H1 (cell line): ENCODE measurements at regions not wholly inside any gene's neighbourhood (a gene's known extent, or its start where the extent isn't known, plus 50 kb on each side); places are given as distances from the start of the nearest gene placed in this dataset.

ENCODE experiments used
- CTCF ChIA-PET: fragments of 300-600 bp; sonication (Branson Sonifier 250); formaldehyde crosslinking; loops from one replicate; lab custom pipeline; 2021; ENCODE audit not compliant: partially characterized antibody; lab: Charles Lee
- POLR2A ChIA-PET: fragments of 300-600 bp; sonication (Branson Sonifier 250); formaldehyde crosslinking; loops from one replicate; lab custom pipeline; 2021; ENCODE audit warnings: inconsistent platforms; ENCODE audit not compliant: partially characterized antibody; lab: Charles Lee
- DNase-seq, 2 experiments: peaks; one replicate each; pipeline versions ENCODE4 v3.0.0 to v3.0.0-alpha.2; 2010 to 2022; ENCODE audit warnings: low spot score in 2 of 2, low read depth in 1 of 2, mixed read lengths in 1 of 2
- FAIRE-seq: peaks from 2 replicates; lab custom pipeline; 2011; peaks lifted over from hg19 to GRCh38; lab: Jason Lieb, UNC
- H2AFZ ChIP-seq: 2 replicates; pipeline ENCODE4 v1.8.1; 2012; ENCODE audit warnings: low read length, inconsistent platforms
- H2AK5ac ChIP-seq: 2 replicates; pipeline ENCODE4 v1.6.1; 2013; ENCODE audit warnings: low read depth, low read length
- H2BK120ac ChIP-seq: replicated peaks from 2 replicates; pipeline ENCODE3; 2013; ENCODE audit warnings: low read depth, low read length, inconsistent platforms
- H2BK12ac ChIP-seq: 2 replicates; pipeline ENCODE4 v1.6.1; 2013; ENCODE audit warnings: low read depth, low read length
- H2BK15ac ChIP-seq: 2 replicates; pipeline ENCODE4 v1.6.1; 2013; ENCODE audit warnings: low read length
- H2BK20ac ChIP-seq: 2 replicates; pipeline ENCODE4 v1.6.1; 2013; ENCODE audit warnings: low read length
- H2BK5ac ChIP-seq: 2 replicates; pipeline ENCODE4 v1.6.1; 2013; ENCODE audit warnings: low read depth, low read length
- H3K14ac ChIP-seq: 2 replicates; pipeline ENCODE4 v1.6.1; 2013; ENCODE audit warnings: inconsistent platforms; ENCODE audit not compliant: insufficient read length
- H3K18ac ChIP-seq: 2 replicates; pipeline ENCODE4 v1.6.1; 2013; ENCODE audit warnings: low read length; ENCODE audit errors: extremely low read depth
- H3K23ac ChIP-seq: 2 replicates; pipeline ENCODE4 v1.6.1; 2013; ENCODE audit warnings: inconsistent platforms; ENCODE audit not compliant: insufficient read length
- H3K23me2 ChIP-seq: 2 replicates; pipeline ENCODE4 v1.6.1; 2013; ENCODE audit warnings: low read depth, low read length
- H3K27ac ChIP-seq: 2 replicates; pipeline ENCODE4 v1.6.1; 2011; ENCODE audit warnings: low read depth, low read length, inconsistent platforms
- H3K27me3 ChIP-seq, 4 experiments: replicated peaks in 1 of 4; 1 replicate in 1 of 4; 2 replicates in 3 of 4; pipeline versions ENCODE4 v1.6.1 to v1.8.1; 2011 to 2013; ENCODE audit warnings: low read length in 3 of 4, mild to moderate bottlenecking in 3 of 4, inconsistent platforms in 2 of 4, mixed read lengths in 2 of 4, moderate library complexity in 1 of 4; ENCODE audit not compliant: control insufficient read depth in 3 of 4, insufficient read depth in 3 of 4; ENCODE audit errors: extremely low read depth in 1 of 4
- H3K36me3 ChIP-seq, 4 experiments: 2 replicates each; pipeline versions ENCODE4 v1.6.1 to v1.8.1; 2011 to 2013; ENCODE audit warnings: mild to moderate bottlenecking in 4 of 4, low read length in 3 of 4, moderate library complexity in 2 of 4, control low read depth in 1 of 4, inconsistent platforms in 1 of 4; ENCODE audit not compliant: insufficient read depth in 4 of 4, control insufficient read depth in 2 of 4
- H3K4ac ChIP-seq: replicated peaks from 2 replicates; pipeline ENCODE3; 2013; ENCODE audit warnings: low read length, low read depth, mixed read lengths, inconsistent platforms; ENCODE audit not compliant: insufficient read length
- H3K4me1 ChIP-seq, 4 experiments: replicated peaks in 1 of 4; 1 replicate in 1 of 4; 2 replicates in 3 of 4; pipeline versions ENCODE4 v1.6.1 to v1.8.1; 2011 to 2013; ENCODE audit warnings: low read length in 3 of 4, inconsistent platforms in 2 of 4, mixed read lengths in 1 of 4; ENCODE audit not compliant: insufficient read depth in 4 of 4, control insufficient read depth in 3 of 4
- H3K4me2 ChIP-seq, 2 experiments: 2 replicates each; pipeline versions ENCODE4 v1.6.1 to v1.8.1; 2011 to 2013; ENCODE audit warnings: low read depth in 2 of 2, low read length in 2 of 2, control low read depth in 1 of 2, inconsistent platforms in 1 of 2, mild to moderate bottlenecking in 1 of 2; ENCODE audit not compliant: insufficient read depth in 1 of 2
- H3K4me3 ChIP-seq, 4 experiments: fragments of 200-600, 300-600 bp in 1 of 4; sonication (generic), shearing (Covaris generic), sonication (Bioruptor Twin) in 1 of 4; 2 replicates each; pipeline versions ENCODE4 v1.5.1 to v1.8.1; 2011 to 2016; ENCODE audit warnings: low read length in 4 of 4, low read depth in 3 of 4, control low read depth in 2 of 4, inconsistent platforms in 2 of 4, mild to moderate bottlenecking in 2 of 4, mixed read lengths in 1 of 4, moderate library complexity in 1 of 4; ENCODE audit not compliant: insufficient read depth in 2 of 4; ENCODE audit errors: extremely low read depth in 1 of 4
- H3K56ac ChIP-seq: replicated peaks from 2 replicates; pipeline ENCODE3; 2013; ENCODE audit warnings: low read depth, mild to moderate bottlenecking, mixed read lengths, low read length, inconsistent platforms; ENCODE audit not compliant: insufficient read length
- H3K79me1 ChIP-seq: 2 replicates; pipeline ENCODE4 v1.6.1; 2013; ENCODE audit warnings: low read depth, low read length, control low read depth
- H3K79me2 ChIP-seq, 2 experiments: 2 replicates each; pipeline versions ENCODE4 v1.6.1 to v1.8.1; 2012 to 2013; ENCODE audit warnings: low read length in 2 of 2, mild to moderate bottlenecking in 2 of 2, inconsistent platforms in 1 of 2; ENCODE audit not compliant: insufficient read depth in 2 of 2, control insufficient read depth in 1 of 2
- H3K9ac ChIP-seq, 4 experiments: replicated peaks in 1 of 4; 1 replicate in 1 of 4; 2 replicates in 3 of 4; pipeline versions ENCODE4 v1.6.1 to v1.8.1; 2011 to 2013; ENCODE audit warnings: low read depth in 3 of 4, low read length in 3 of 4, control low read depth in 2 of 4, mild to moderate bottlenecking in 2 of 4, moderate library complexity in 2 of 4, inconsistent platforms in 1 of 4; ENCODE audit errors: extremely low read depth in 1 of 4
- H3K9me3 ChIP-seq, 2 experiments: 2 replicates each; pipeline versions ENCODE4 v1.6.1 to v1.8.1; 2012 to 2013; ENCODE audit warnings: mild to moderate bottlenecking in 2 of 2, moderate library complexity in 2 of 2, control low read depth in 1 of 2, inconsistent platforms in 1 of 2, low read depth in 1 of 2, low read length in 1 of 2, mixed read lengths in 1 of 2; ENCODE audit not compliant: insufficient read depth in 2 of 2
- H4K20me1 ChIP-seq, 2 experiments: replicated peaks in 1 of 2; 2 replicates each; pipeline versions ENCODE3 to v1.8.1; 2011 to 2013; ENCODE audit warnings: inconsistent platforms in 2 of 2, low read length in 2 of 2, mild to moderate bottlenecking in 1 of 2; ENCODE audit not compliant: insufficient read depth in 2 of 2, control insufficient read depth in 1 of 2
- H4K5ac ChIP-seq: 2 replicates; pipeline ENCODE4 v1.6.1; 2013; ENCODE audit warnings: low read length, low read depth, mixed read lengths, inconsistent platforms; ENCODE audit not compliant: insufficient read length
- H4K8ac ChIP-seq: 2 replicates; pipeline ENCODE4 v1.8.0; 2013; ENCODE audit warnings: mild to moderate bottlenecking, moderate library complexity, low read length, inconsistent platforms; ENCODE audit not compliant: insufficient read depth; ENCODE audit errors: extremely low read depth
- H4K91ac ChIP-seq: replicated peaks from 2 replicates; pipeline ENCODE3; 2013; ENCODE audit warnings: low read length, mixed read lengths, inconsistent platforms; ENCODE audit not compliant: insufficient read length
- BCL11A ChIP-seq, 2 experiments: IDR thresholded peaks; one replicate each; pipeline ENCODE4 v1.6.1; 2011; ENCODE audit warnings: low read depth in 2 of 2, low read length in 2 of 2, mild to moderate bottlenecking in 2 of 2
- CTBP2 ChIP-seq: IDR thresholded peaks from 2 replicates; pipeline ENCODE4 v1.7.0; 2011; ENCODE audit warnings: borderline replicate concordance, mild to moderate bottlenecking, moderate library complexity, mixed read lengths, low read length; ENCODE audit not compliant: insufficient read depth, insufficient read length
- JUND ChIP-seq: IDR thresholded peaks from 2 replicates; pipeline ENCODE4 v1.6.1; 2011; ENCODE audit warnings: mild to moderate bottlenecking, improper control_type of control experiment, low read length
- NRF1 ChIP-seq: IDR thresholded peaks from 2 replicates; pipeline ENCODE4 v1.6.1; 2011; ENCODE audit warnings: mild to moderate bottlenecking, low read depth, low read length, improper control_type of control experiment
- RFX5 ChIP-seq: IDR thresholded peaks from 2 replicates; pipeline ENCODE4 v1.6.1; 2011; ENCODE audit warnings: low read depth, low read length, improper control_type of control experiment, borderline replicate concordance
- RNF2 ChIP-seq: fragments of 200-900, 300-1000 bp; sonication (generic); IDR thresholded peaks from 2 replicates; pipeline ENCODE4 v1.7.1; 2016; ENCODE audit warnings: borderline replicate concordance, low read depth, mild to moderate bottlenecking, antibody characterized with exemption, low read length; ENCODE audit not compliant: poor library complexity, severe bottlenecking; ENCODE audit errors: missing control alignments
- RXRA ChIP-seq: IDR thresholded peaks from 2 replicates; pipeline ENCODE4 v1.6.1; 2011; ENCODE audit warnings: low read depth, mild to moderate bottlenecking, low read length, moderate library complexity; ENCODE audit not compliant: insufficient read depth
- SRF ChIP-seq: IDR thresholded peaks from 2 replicates; pipeline ENCODE4 v1.6.1; 2011; ENCODE audit warnings: mild to moderate bottlenecking, low read depth, low read length, moderate library complexity
- TCF12 ChIP-seq: IDR thresholded peaks from 2 replicates; pipeline ENCODE4 v1.6.1; 2011; ENCODE audit warnings: low read depth, mild to moderate bottlenecking, low read length
- TEAD4 ChIP-seq: IDR thresholded peaks from 2 replicates; pipeline ENCODE4 v1.6.1; 2012; ENCODE audit warnings: low read depth, low read length, inconsistent platforms, mixed read lengths
- WGBS, 2 experiments: shearing (Covaris generic) in 1 of 2; methylation state at CpG; one replicate each; pipeline versions ENCODE4 v1.1.6 to v1.1.7; 2013 to 2015; ENCODE audit warnings: low lambda C conversion rate in 2 of 2, mixed read lengths in 2 of 2, inconsistent platforms in 1 of 2, low coverage in 1 of 2, missing lambda C conversion rate in 1 of 2; ENCODE audit not compliant: insufficient replicate concordance in 2 of 2, insufficient coverage in 1 of 2, insufficient read length in 1 of 2; ENCODE audit errors: extremely low coverage in 1 of 2, missing lambda C conversion rate in 1 of 2; 5-methylcytosine and 5-hydroxymethylcytosine counted together

GRCh38 chr5:114208588-114208987 is 153.3 kb upstream of the KCNN2 start:
- TF ChIP-seq RNF2, result no peak
- TF ChIP-seq NRF1, result no peak
- TF ChIP-seq RFX5, result no peak
- no peak for TF ChIP-seq JUND
- no peak for TF ChIP-seq TEAD4
- TF ChIP-seq BCL11A (IDR thresholded peaks at IDR 0.05; ENCODE audit: low read depth in 2 of 2, low read length in 2 of 2), result no peak
- TF ChIP-seq CTBP2, result no peak
- no peak for TF ChIP-seq RXRA
- TF ChIP-seq TCF12, result no peak
- TF ChIP-seq SRF, result no peak
- ChIA-PET POLR2A (no interaction called here), CTCF (no interaction called here)

More at GRCh38 chr5:114208588-114208987, 153.3 kb upstream of the KCNN2 start:
- Histone ChIP-seq H2BK15ac (no peak overlapping the region), H3K4me2 (no peak overlapping the region), H2BK20ac (no peak overlapping the region), H4K91ac (no peak overlapping the region), H3K9me3 (no peaks in the 10 kb centered on the region), H3K27ac (no peak overlapping the region), H2BK12ac (no peak overlapping the region), H3K18ac (no peak overlapping the region), H3K9ac (no peak overlapping the region), H3K4ac (no peak overlapping the region), H3K4me1 (0 out of 7 replicates have a peak, but pooled peaks cover 0 to 2% (median 0%) of the 10 kb centered on the region in 4 experiments), H3K23me2 (no peaks in the 10 kb centered on the region; the same call in 1 of the 2 replicates), H3K14ac (no peak overlapping the region), H3K56ac (no peak overlapping the region), H2AFZ (no peak overlapping the region), H3K4me3 (no peak overlapping the region), H3K27me3 (no peaks in the 10 kb centered on the region), H2BK5ac (no peak overlapping the region), H3K36me3 (no peaks in the 10 kb centered on the region), H4K5ac (no peak overlapping the region), H2BK120ac (no peak overlapping the region), H2AK5ac (no peak overlapping the region), H4K20me1 (no peaks in the 10 kb centered on the region), H4K8ac (no peak overlapping the region), H3K23ac (no peak overlapping the region), H3K79me2 (no peaks in the 10 kb centered on the region), H3K79me1 (no peaks in the 10 kb centered on the region)
- no peak for FAIRE-seq
- no peak for DNase-seq
- WGBS, 2 experiments, result 87% methylated on average over 2 of the region's 2 CpGs; no CpG with 5 or more reads in 1 of the 2 experiments
